Transverse colon (tissue), 3 donors: ENCODE measurements at regions not wholly inside any gene's neighbourhood (a gene's known extent, or its start where the extent isn't known, plus 50 kb on each side); places are given as distances from the start of the nearest gene placed in this dataset.

Experiments
- EP300 ChIP-seq: sonication (generic); formaldehyde crosslinking; IDR thresholded peaks from one replicate; pipeline ENCODE4 v1.6.1; 2017; ENCODE audit warnings: antibody characterized with exemption, low read depth
- POLR2A ChIP-seq: fragments of 450-650 bp; IDR thresholded peaks from one replicate; pipeline ENCODE4 v1.6.1; 2016; ENCODE audit warnings: antibody characterized with exemption, mild to moderate bottlenecking, moderate library complexity
- TF ChIP-seq, protein P1 (sequence below), 5 experiments: fragments of 200-600 bp in 3 of 5; fragments of 450-650 bp in 2 of 5; sonication (generic) in 3 of 5; IDR thresholded peaks; 1 replicate in 2 of 5; 2 replicates in 3 of 5; pipeline ENCODE4 v1.5.1; 2016 to 2017; ENCODE audit warnings: antibody characterized with exemption in 5 of 5, inconsistent platforms in 3 of 5, mild to moderate bottlenecking in 2 of 5, moderate library complexity in 1 of 5

- TF ChIP-seq, protein P1, sequence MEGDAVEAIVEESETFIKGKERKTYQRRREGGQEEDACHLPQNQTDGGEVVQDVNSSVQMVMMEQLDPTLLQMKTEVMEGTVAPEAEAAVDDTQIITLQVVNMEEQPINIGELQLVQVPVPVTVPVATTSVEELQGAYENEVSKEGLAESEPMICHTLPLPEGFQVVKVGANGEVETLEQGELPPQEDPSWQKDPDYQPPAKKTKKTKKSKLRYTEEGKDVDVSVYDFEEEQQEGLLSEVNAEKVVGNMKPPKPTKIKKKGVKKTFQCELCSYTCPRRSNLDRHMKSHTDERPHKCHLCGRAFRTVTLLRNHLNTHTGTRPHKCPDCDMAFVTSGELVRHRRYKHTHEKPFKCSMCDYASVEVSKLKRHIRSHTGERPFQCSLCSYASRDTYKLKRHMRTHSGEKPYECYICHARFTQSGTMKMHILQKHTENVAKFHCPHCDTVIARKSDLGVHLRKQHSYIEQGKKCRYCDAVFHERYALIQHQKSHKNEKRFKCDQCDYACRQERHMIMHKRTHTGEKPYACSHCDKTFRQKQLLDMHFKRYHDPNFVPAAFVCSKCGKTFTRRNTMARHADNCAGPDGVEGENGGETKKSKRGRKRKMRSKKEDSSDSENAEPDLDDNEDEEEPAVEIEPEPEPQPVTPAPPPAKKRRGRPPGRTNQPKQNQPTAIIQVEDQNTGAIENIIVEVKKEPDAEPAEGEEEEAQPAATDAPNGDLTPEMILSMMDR (IDR thresholded peaks at IDR 0.05): no peak
- TF ChIP-seq EP300: no peak
- no peak for TF ChIP-seq POLR2A
Measured at GRCh38 chr14:56881181-56881580, 70.9 kb upstream of the OTX2 start.
